H1 (cell line): ENCODE measurements at regions not wholly inside any gene's neighbourhood (a gene's known extent, or its start where the extent isn't known, plus 50 kb on each side); places are given as distances from the start of the nearest gene placed in this dataset.

Source experiments
- CTCF ChIA-PET: fragments of 300-600 bp; sonication (Branson Sonifier 250); formaldehyde crosslinking; loops from one replicate; lab custom pipeline; 2021; ENCODE audit not compliant: partially characterized antibody; lab: Charles Lee
- POLR2A ChIA-PET: fragments of 300-600 bp; sonication (Branson Sonifier 250); formaldehyde crosslinking; loops from one replicate; lab custom pipeline; 2021; ENCODE audit warnings: inconsistent platforms; ENCODE audit not compliant: partially characterized antibody; lab: Charles Lee
- DNase-seq, 2 experiments: peaks; one replicate each; pipeline versions ENCODE4 v3.0.0 to v3.0.0-alpha.2; 2010 to 2022; ENCODE audit warnings: low spot score in 2 of 2, low read depth in 1 of 2, mixed read lengths in 1 of 2
- FAIRE-seq: peaks from 2 replicates; lab custom pipeline; 2011; peaks lifted over from hg19 to GRCh38; lab: Jason Lieb, UNC
- H2AFZ ChIP-seq: 2 replicates; pipeline ENCODE4 v1.8.1; 2012; ENCODE audit warnings: low read length, inconsistent platforms
- H2AK5ac ChIP-seq: 2 replicates; pipeline ENCODE4 v1.6.1; 2013; ENCODE audit warnings: low read depth, low read length
- H2BK120ac ChIP-seq: replicated peaks from 2 replicates; pipeline ENCODE3; 2013; ENCODE audit warnings: low read depth, low read length, inconsistent platforms
- H2BK12ac ChIP-seq: 2 replicates; pipeline ENCODE4 v1.6.1; 2013; ENCODE audit warnings: low read depth, low read length
- H2BK15ac ChIP-seq: 2 replicates; pipeline ENCODE4 v1.6.1; 2013; ENCODE audit warnings: low read length
- H2BK20ac ChIP-seq: 2 replicates; pipeline ENCODE4 v1.6.1; 2013; ENCODE audit warnings: low read length
- H2BK5ac ChIP-seq: 2 replicates; pipeline ENCODE4 v1.6.1; 2013; ENCODE audit warnings: low read depth, low read length
- H3K14ac ChIP-seq: 2 replicates; pipeline ENCODE4 v1.6.1; 2013; ENCODE audit warnings: inconsistent platforms; ENCODE audit not compliant: insufficient read length
- H3K18ac ChIP-seq: 2 replicates; pipeline ENCODE4 v1.6.1; 2013; ENCODE audit warnings: low read length; ENCODE audit errors: extremely low read depth
- H3K23ac ChIP-seq: 2 replicates; pipeline ENCODE4 v1.6.1; 2013; ENCODE audit warnings: inconsistent platforms; ENCODE audit not compliant: insufficient read length
- H3K23me2 ChIP-seq: 2 replicates; pipeline ENCODE4 v1.6.1; 2013; ENCODE audit warnings: low read depth, low read length
- H3K27ac ChIP-seq: 2 replicates; pipeline ENCODE4 v1.6.1; 2011; ENCODE audit warnings: low read depth, low read length, inconsistent platforms
- H3K27me3 ChIP-seq, 4 experiments: replicated peaks in 1 of 4; 1 replicate in 1 of 4; 2 replicates in 3 of 4; pipeline versions ENCODE4 v1.6.1 to v1.8.1; 2011 to 2013; ENCODE audit warnings: low read length in 3 of 4, mild to moderate bottlenecking in 3 of 4, inconsistent platforms in 2 of 4, mixed read lengths in 2 of 4, moderate library complexity in 1 of 4; ENCODE audit not compliant: control insufficient read depth in 3 of 4, insufficient read depth in 3 of 4; ENCODE audit errors: extremely low read depth in 1 of 4
- H3K36me3 ChIP-seq, 4 experiments: 2 replicates each; pipeline versions ENCODE4 v1.6.1 to v1.8.1; 2011 to 2013; ENCODE audit warnings: mild to moderate bottlenecking in 4 of 4, low read length in 3 of 4, moderate library complexity in 2 of 4, control low read depth in 1 of 4, inconsistent platforms in 1 of 4; ENCODE audit not compliant: insufficient read depth in 4 of 4, control insufficient read depth in 2 of 4
- H3K4ac ChIP-seq: replicated peaks from 2 replicates; pipeline ENCODE3; 2013; ENCODE audit warnings: low read length, low read depth, mixed read lengths, inconsistent platforms; ENCODE audit not compliant: insufficient read length
- H3K4me1 ChIP-seq, 4 experiments: replicated peaks in 1 of 4; 1 replicate in 1 of 4; 2 replicates in 3 of 4; pipeline versions ENCODE4 v1.6.1 to v1.8.1; 2011 to 2013; ENCODE audit warnings: low read length in 3 of 4, inconsistent platforms in 2 of 4, mixed read lengths in 1 of 4; ENCODE audit not compliant: insufficient read depth in 4 of 4, control insufficient read depth in 3 of 4
- H3K4me2 ChIP-seq, 2 experiments: 2 replicates each; pipeline versions ENCODE4 v1.6.1 to v1.8.1; 2011 to 2013; ENCODE audit warnings: low read depth in 2 of 2, low read length in 2 of 2, control low read depth in 1 of 2, inconsistent platforms in 1 of 2, mild to moderate bottlenecking in 1 of 2; ENCODE audit not compliant: insufficient read depth in 1 of 2
- H3K4me3 ChIP-seq, 4 experiments: fragments of 200-600, 300-600 bp in 1 of 4; sonication (generic), shearing (Covaris generic), sonication (Bioruptor Twin) in 1 of 4; 2 replicates each; pipeline versions ENCODE4 v1.5.1 to v1.8.1; 2011 to 2016; ENCODE audit warnings: low read length in 4 of 4, low read depth in 3 of 4, control low read depth in 2 of 4, inconsistent platforms in 2 of 4, mild to moderate bottlenecking in 2 of 4, mixed read lengths in 1 of 4, moderate library complexity in 1 of 4; ENCODE audit not compliant: insufficient read depth in 2 of 4; ENCODE audit errors: extremely low read depth in 1 of 4
- H3K56ac ChIP-seq: replicated peaks from 2 replicates; pipeline ENCODE3; 2013; ENCODE audit warnings: low read depth, mild to moderate bottlenecking, mixed read lengths, low read length, inconsistent platforms; ENCODE audit not compliant: insufficient read length
- H3K79me1 ChIP-seq: 2 replicates; pipeline ENCODE4 v1.6.1; 2013; ENCODE audit warnings: low read depth, low read length, control low read depth
- H3K79me2 ChIP-seq, 2 experiments: 2 replicates each; pipeline versions ENCODE4 v1.6.1 to v1.8.1; 2012 to 2013; ENCODE audit warnings: low read length in 2 of 2, mild to moderate bottlenecking in 2 of 2, inconsistent platforms in 1 of 2; ENCODE audit not compliant: insufficient read depth in 2 of 2, control insufficient read depth in 1 of 2
- H3K9ac ChIP-seq, 4 experiments: replicated peaks in 1 of 4; 1 replicate in 1 of 4; 2 replicates in 3 of 4; pipeline versions ENCODE4 v1.6.1 to v1.8.1; 2011 to 2013; ENCODE audit warnings: low read depth in 3 of 4, low read length in 3 of 4, control low read depth in 2 of 4, mild to moderate bottlenecking in 2 of 4, moderate library complexity in 2 of 4, inconsistent platforms in 1 of 4; ENCODE audit errors: extremely low read depth in 1 of 4
- H3K9me3 ChIP-seq, 2 experiments: 2 replicates each; pipeline versions ENCODE4 v1.6.1 to v1.8.1; 2012 to 2013; ENCODE audit warnings: mild to moderate bottlenecking in 2 of 2, moderate library complexity in 2 of 2, control low read depth in 1 of 2, inconsistent platforms in 1 of 2, low read depth in 1 of 2, low read length in 1 of 2, mixed read lengths in 1 of 2; ENCODE audit not compliant: insufficient read depth in 2 of 2
- H4K20me1 ChIP-seq, 2 experiments: replicated peaks in 1 of 2; 2 replicates each; pipeline versions ENCODE3 to v1.8.1; 2011 to 2013; ENCODE audit warnings: inconsistent platforms in 2 of 2, low read length in 2 of 2, mild to moderate bottlenecking in 1 of 2; ENCODE audit not compliant: insufficient read depth in 2 of 2, control insufficient read depth in 1 of 2
- H4K5ac ChIP-seq: 2 replicates; pipeline ENCODE4 v1.6.1; 2013; ENCODE audit warnings: low read length, low read depth, mixed read lengths, inconsistent platforms; ENCODE audit not compliant: insufficient read length
- H4K8ac ChIP-seq: 2 replicates; pipeline ENCODE4 v1.8.0; 2013; ENCODE audit warnings: mild to moderate bottlenecking, moderate library complexity, low read length, inconsistent platforms; ENCODE audit not compliant: insufficient read depth; ENCODE audit errors: extremely low read depth
- H4K91ac ChIP-seq: replicated peaks from 2 replicates; pipeline ENCODE3; 2013; ENCODE audit warnings: low read length, mixed read lengths, inconsistent platforms; ENCODE audit not compliant: insufficient read length
- WGBS, 2 experiments: shearing (Covaris generic) in 1 of 2; methylation state at CpG; one replicate each; pipeline versions ENCODE4 v1.1.6 to v1.1.7; 2013 to 2015; ENCODE audit warnings: low lambda C conversion rate in 2 of 2, mixed read lengths in 2 of 2, inconsistent platforms in 1 of 2, low coverage in 1 of 2, missing lambda C conversion rate in 1 of 2; ENCODE audit not compliant: insufficient replicate concordance in 2 of 2, insufficient coverage in 1 of 2, insufficient read length in 1 of 2; ENCODE audit errors: extremely low coverage in 1 of 2, missing lambda C conversion rate in 1 of 2; 5-methylcytosine and 5-hydroxymethylcytosine counted together
- TF ChIP-seq, protein P1 (sequence below): fragments of 300-600 bp; sonication (generic); IDR thresholded peaks from 2 replicates; pipeline ENCODE4 v1.7.1; 2012; ENCODE audit warnings: low read length, moderate library complexity, mild to moderate bottlenecking, inconsistent platforms; ENCODE audit not compliant: insufficient replicate concordance

DNA sequence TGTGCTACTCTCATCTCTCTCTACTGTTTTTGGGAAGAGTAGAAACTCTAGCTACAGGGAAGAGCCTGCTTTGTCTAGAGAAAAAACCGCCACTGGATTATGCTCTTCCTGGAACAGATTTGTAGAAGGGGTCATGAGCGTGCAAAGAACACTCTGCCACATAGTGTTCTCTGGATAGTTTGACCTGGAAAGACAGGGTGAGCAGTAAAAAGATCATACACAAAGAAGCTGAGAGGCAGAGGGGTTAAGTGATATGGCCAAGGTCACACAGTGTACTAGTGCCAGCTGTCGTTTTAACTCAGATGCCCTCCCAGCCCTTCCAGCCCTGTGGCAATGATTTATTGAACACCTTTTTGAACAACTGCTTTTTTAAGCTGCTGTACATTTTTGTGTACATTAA lies 182.2 kb downstream of the NNT start:
- no peak overlapping the region for H3K4ac ChIP-seq
- no peak overlapping the region for H2BK20ac ChIP-seq
- no peak overlapping the region for H4K91ac ChIP-seq
- H3K4me3 ChIP-seq = no peak overlapping the region
- H2AK5ac ChIP-seq = no peak overlapping the region
- no peak overlapping the region for H3K18ac ChIP-seq
- H3K56ac ChIP-seq = no peak overlapping the region
- H3K9ac ChIP-seq = no peak overlapping the region
- 0 out of 2 replicates have a peak, but pooled peaks cover 2% of the 10 kb centered on the region for H3K23me2 ChIP-seq
- H3K27me3 ChIP-seq = no peaks in the 10 kb centered on the region
- no peak for FAIRE-seq
- no peak overlapping the region for H2AFZ ChIP-seq
- H4K5ac ChIP-seq = no peak overlapping the region
- ChIA-PET CTCF (no interaction called here), POLR2A (no interaction called here)
- no peak overlapping the region for H3K27ac ChIP-seq
- no peak overlapping the region for H2BK12ac ChIP-seq
- peaks cover 6% of the 10 kb centered on the region in 2 experiments; a peak in 2 of 4 replicates for H3K9me3 ChIP-seq
- no peak for DNase-seq
- no peak overlapping the region for H2BK5ac ChIP-seq
- H2BK120ac ChIP-seq = no peak overlapping the region
- no peaks in the 10 kb centered on the region for H3K4me1 ChIP-seq
- no peak overlapping the region for H3K23ac ChIP-seq
- no peaks in the 10 kb centered on the region for H3K79me1 ChIP-seq
- H3K79me2 ChIP-seq = no peaks in the 10 kb centered on the region
- no peak overlapping the region for H4K8ac ChIP-seq
- no peak overlapping the region for H2BK15ac ChIP-seq
- H3K14ac ChIP-seq = no peak overlapping the region
- no peak overlapping the region for H3K4me2 ChIP-seq
- H4K20me1 ChIP-seq = no peaks in the 10 kb centered on the region
- WGBS, 2 experiments = 96% methylated on average over 3 of the region's 3 CpGs; no CpG with 5 or more reads in 1 of the 2 experiments
- H3K36me3 ChIP-seq = no peaks in the 10 kb centered on the region
- TF ChIP-seq, protein P1, sequence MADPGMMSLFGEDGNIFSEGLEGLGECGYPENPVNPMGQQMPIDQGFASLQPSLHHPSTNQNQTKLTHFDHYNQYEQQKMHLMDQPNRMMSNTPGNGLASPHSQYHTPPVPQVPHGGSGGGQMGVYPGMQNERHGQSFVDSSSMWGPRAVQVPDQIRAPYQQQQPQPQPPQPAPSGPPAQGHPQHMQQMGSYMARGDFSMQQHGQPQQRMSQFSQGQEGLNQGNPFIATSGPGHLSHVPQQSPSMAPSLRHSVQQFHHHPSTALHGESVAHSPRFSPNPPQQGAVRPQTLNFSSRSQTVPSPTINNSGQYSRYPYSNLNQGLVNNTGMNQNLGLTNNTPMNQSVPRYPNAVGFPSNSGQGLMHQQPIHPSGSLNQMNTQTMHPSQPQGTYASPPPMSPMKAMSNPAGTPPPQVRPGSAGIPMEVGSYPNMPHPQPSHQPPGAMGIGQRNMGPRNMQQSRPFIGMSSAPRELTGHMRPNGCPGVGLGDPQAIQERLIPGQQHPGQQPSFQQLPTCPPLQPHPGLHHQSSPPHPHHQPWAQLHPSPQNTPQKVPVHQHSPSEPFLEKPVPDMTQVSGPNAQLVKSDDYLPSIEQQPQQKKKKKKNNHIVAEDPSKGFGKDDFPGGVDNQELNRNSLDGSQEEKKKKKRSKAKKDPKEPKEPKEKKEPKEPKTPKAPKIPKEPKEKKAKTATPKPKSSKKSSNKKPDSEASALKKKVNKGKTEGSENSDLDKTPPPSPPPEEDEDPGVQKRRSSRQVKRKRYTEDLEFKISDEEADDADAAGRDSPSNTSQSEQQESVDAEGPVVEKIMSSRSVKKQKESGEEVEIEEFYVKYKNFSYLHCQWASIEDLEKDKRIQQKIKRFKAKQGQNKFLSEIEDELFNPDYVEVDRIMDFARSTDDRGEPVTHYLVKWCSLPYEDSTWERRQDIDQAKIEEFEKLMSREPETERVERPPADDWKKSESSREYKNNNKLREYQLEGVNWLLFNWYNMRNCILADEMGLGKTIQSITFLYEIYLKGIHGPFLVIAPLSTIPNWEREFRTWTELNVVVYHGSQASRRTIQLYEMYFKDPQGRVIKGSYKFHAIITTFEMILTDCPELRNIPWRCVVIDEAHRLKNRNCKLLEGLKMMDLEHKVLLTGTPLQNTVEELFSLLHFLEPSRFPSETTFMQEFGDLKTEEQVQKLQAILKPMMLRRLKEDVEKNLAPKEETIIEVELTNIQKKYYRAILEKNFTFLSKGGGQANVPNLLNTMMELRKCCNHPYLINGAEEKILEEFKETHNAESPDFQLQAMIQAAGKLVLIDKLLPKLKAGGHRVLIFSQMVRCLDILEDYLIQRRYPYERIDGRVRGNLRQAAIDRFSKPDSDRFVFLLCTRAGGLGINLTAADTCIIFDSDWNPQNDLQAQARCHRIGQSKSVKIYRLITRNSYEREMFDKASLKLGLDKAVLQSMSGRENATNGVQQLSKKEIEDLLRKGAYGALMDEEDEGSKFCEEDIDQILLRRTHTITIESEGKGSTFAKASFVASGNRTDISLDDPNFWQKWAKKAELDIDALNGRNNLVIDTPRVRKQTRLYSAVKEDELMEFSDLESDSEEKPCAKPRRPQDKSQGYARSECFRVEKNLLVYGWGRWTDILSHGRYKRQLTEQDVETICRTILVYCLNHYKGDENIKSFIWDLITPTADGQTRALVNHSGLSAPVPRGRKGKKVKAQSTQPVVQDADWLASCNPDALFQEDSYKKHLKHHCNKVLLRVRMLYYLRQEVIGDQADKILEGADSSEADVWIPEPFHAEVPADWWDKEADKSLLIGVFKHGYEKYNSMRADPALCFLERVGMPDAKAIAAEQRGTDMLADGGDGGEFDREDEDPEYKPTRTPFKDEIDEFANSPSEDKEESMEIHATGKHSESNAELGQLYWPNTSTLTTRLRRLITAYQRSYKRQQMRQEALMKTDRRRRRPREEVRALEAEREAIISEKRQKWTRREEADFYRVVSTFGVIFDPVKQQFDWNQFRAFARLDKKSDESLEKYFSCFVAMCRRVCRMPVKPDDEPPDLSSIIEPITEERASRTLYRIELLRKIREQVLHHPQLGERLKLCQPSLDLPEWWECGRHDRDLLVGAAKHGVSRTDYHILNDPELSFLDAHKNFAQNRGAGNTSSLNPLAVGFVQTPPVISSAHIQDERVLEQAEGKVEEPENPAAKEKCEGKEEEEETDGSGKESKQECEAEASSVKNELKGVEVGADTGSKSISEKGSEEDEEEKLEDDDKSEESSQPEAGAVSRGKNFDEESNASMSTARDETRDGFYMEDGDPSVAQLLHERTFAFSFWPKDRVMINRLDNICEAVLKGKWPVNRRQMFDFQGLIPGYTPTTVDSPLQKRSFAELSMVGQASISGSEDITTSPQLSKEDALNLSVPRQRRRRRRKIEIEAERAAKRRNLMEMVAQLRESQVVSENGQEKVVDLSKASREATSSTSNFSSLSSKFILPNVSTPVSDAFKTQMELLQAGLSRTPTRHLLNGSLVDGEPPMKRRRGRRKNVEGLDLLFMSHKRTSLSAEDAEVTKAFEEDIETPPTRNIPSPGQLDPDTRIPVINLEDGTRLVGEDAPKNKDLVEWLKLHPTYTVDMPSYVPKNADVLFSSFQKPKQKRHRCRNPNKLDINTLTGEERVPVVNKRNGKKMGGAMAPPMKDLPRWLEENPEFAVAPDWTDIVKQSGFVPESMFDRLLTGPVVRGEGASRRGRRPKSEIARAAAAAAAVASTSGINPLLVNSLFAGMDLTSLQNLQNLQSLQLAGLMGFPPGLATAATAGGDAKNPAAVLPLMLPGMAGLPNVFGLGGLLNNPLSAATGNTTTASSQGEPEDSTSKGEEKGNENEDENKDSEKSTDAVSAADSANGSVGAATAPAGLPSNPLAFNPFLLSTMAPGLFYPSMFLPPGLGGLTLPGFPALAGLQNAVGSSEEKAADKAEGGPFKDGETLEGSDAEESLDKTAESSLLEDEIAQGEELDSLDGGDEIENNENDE = no peak
